ENCODE measurements at regions not wholly inside any gene's neighbourhood (a gene's known extent, or its start where the extent isn't known, plus 50 kb on each side); places are given as distances from the start of the nearest gene placed in this dataset.

DNA sequence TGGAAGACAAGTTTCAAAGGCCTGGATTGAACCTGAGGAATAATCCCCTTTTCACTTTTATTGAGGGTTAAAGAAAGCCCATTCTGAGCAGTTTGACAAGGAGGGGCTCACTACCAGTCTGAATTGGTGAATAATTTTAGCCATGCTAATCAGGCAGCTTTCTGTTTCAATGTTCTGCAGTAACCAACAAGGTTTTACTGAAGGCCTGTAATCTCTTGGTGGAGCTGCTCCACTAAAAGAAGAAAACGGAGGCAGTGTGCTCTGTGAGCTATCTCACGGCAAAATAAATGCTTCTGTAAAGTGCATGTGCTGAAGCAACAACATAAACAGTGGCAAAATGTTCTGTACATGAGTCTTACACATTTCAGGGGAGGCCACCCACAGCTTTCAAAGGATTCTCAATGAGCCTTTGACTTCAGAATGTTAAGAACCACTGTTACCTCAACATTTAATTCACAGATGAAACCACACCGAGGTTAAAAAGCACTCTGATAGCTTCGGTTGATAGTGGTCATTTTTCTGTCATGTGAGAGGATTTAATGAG, 111.2 kb downstream of the LRIG3 start:
- no peak overlapping the region for H2BK20ac ChIP-seq (ENCODE audit: low read depth, low read length)
- no peak overlapping the region for H2AFZ ChIP-seq (replicated peaks; ENCODE audit: low read length, poor library complexity)
- no peak overlapping the region for H3K27ac ChIP-seq (ENCODE audit: insufficient read depth, low read length)
- H3K56ac ChIP-seq (ENCODE audit: extremely low read depth, insufficient read depth, low read length), result no peak overlapping the region
- DNase-seq, result peak; percentile 55
- no peak overlapping the region for H3K18ac ChIP-seq (ENCODE audit: low read depth, low read length)
- H2BK15ac ChIP-seq (ENCODE audit: low read depth, low read length), result no peak overlapping the region
- no peak overlapping the region for H2AK9ac ChIP-seq (replicated peaks; ENCODE audit: low read depth, low read length, poor library complexity)
- no peaks in the 10 kb centered on the region for H3K9me1 ChIP-seq (ENCODE audit: insufficient read depth, low read length)
- H3K9ac ChIP-seq (ENCODE audit: low read depth, low read length), result no peak overlapping the region
- H3K14ac ChIP-seq (replicated peaks; ENCODE audit: low read depth, low read length), result 0 out of 2 replicates have a peak overlapping the region, but pooled peaks have one; percentile 68
- dilution Hi-C loops (cut with HindIII; ENCODE audit: low sequenced_read_pairs, unreplicated experiment), result no loop called here
- WGBS, 2 experiments (ENCODE audit: extremely low coverage in 2 of 2, insufficient read length in 1 of 2), result 33% methylated on average over 1 of the region's 4 CpGs; no CpG with 5 or more reads in 1 of the 2 experiments
- no peaks in the 10 kb centered on the region for H3K36me3 ChIP-seq (ENCODE audit: control insufficient read depth, insufficient read depth, low read length)
- intact Hi-C loops (cut with micrococcal nuclease), result no loop called here
- TF ChIP-seq, protein P1, sequence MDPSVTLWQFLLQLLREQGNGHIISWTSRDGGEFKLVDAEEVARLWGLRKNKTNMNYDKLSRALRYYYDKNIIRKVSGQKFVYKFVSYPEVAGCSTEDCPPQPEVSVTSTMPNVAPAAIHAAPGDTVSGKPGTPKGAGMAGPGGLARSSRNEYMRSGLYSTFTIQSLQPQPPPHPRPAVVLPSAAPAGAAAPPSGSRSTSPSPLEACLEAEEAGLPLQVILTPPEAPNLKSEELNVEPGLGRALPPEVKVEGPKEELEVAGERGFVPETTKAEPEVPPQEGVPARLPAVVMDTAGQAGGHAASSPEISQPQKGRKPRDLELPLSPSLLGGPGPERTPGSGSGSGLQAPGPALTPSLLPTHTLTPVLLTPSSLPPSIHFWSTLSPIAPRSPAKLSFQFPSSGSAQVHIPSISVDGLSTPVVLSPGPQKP (IDR thresholded peaks at IDR 0.05; ENCODE audit: borderline replicate concordance, low read depth, low read length), result no peak
- no peak for TF ChIP-seq RAD21 (IDR thresholded peaks at IDR 0.05; ENCODE audit: low read length)
- no peak for TF ChIP-seq SMC3 (IDR thresholded peaks at IDR 0.05; ENCODE audit: low read depth, low read length)
- TF ChIP-seq BHLHE40 (IDR thresholded peaks at IDR 0.05; ENCODE audit: low read depth, low read length), result peak; percentile 81
- TF ChIP-seq, protein P2, sequence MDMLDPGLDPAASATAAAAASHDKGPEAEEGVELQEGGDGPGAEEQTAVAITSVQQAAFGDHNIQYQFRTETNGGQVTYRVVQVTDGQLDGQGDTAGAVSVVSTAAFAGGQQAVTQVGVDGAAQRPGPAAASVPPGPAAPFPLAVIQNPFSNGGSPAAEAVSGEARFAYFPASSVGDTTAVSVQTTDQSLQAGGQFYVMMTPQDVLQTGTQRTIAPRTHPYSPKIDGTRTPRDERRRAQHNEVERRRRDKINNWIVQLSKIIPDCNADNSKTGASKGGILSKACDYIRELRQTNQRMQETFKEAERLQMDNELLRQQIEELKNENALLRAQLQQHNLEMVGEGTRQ (IDR thresholded peaks at IDR 0.05; ENCODE audit: low read depth, low read length), result no peak
- no peak for TF ChIP-seq FOS (IDR thresholded peaks at IDR 0.05; ENCODE audit: low read depth, low read length)
- TF ChIP-seq NFE2L2 (IDR thresholded peaks at IDR 0.05; ENCODE audit: low read depth, low read length), result no peak
- TF ChIP-seq MAFK (IDR thresholded peaks at IDR 0.05; ENCODE audit: low read depth, low read length), result no peak
- TF ChIP-seq RCOR1 (IDR thresholded peaks at IDR 0.05; ENCODE audit: insufficient replicate concordance, low read length), result no peak
- peak overlapping the region in 1 of 2 experiments; percentile 18; a peak in 1 of 4 replicates for H4K8ac ChIP-seq (ENCODE audit: low read depth in 2 of 2, low read length in 2 of 2)
- H4K20me1 ChIP-seq (ENCODE audit: insufficient read depth, low read length), result no peaks in the 10 kb centered on the region
- ChIA-PET POLR2A (ENCODE audit: unreplicated experiment) (no interaction called here), CTCF (no interaction called here)
- no peak overlapping the region for H4K5ac ChIP-seq (ENCODE audit: low read depth, low read length)
- peak; percentile 75 for ATAC-seq (ENCODE audit: low read depth)
- H3K4me1 ChIP-seq (ENCODE audit: control insufficient read depth, insufficient read depth, low read length), result peaks cover 6% of the 10 kb centered on the region; the same call in 1 of the 2 replicates
- H3K79me1 ChIP-seq (ENCODE audit: low read depth in 1 of 2, low read length in 2 of 2), result no peaks in the 10 kb centered on the region
- H4K91ac ChIP-seq (ENCODE audit: insufficient read depth, low read depth, low read length), result no peak overlapping the region
- H2BK5ac ChIP-seq (ENCODE audit: low read depth, low read length, poor library complexity, severe bottlenecking), result no peak overlapping the region
- H2AK5ac ChIP-seq (ENCODE audit: low read depth, low read length), result no peak overlapping the region
- H3K4me3 ChIP-seq (ENCODE audit: insufficient read depth, low read depth, low read length), result no peak overlapping the region
- in situ Hi-C loops (cut with MboI; ENCODE audit: low sequenced_read_pairs), result no loop called here
- H3K9me3 ChIP-seq (ENCODE audit: control insufficient read depth, insufficient read depth, low read length), result no peaks in the 10 kb centered on the region
- H2BK120ac ChIP-seq (ENCODE audit: low read depth, low read length), result peak overlapping the region; percentile 50; the same call in 1 of the 2 replicates
- no peaks in the 10 kb centered on the region for H3K27me3 ChIP-seq (ENCODE audit: control insufficient read depth, insufficient read depth, low read length)
- peak overlapping the region; percentile 8; the same call in 1 of the 2 replicates for H3K4me2 ChIP-seq (ENCODE audit: low read depth, low read length)
- H3K4ac ChIP-seq (ENCODE audit: low read depth, low read length), result no peak overlapping the region; the same call in 1 of the 2 replicates
- no TSS peak for BruUV-seq (replicated peaks)
- no peak overlapping the region for H3K23ac ChIP-seq (ENCODE audit: low read depth, low read length)
